B cell (primary cell): ENCODE measurements at regions not wholly inside any gene's neighbourhood (a gene's known extent, or its start where the extent isn't known, plus 50 kb on each side); places are given as distances from the start of the nearest gene placed in this dataset.

Experiments
- CTCF ChIP-seq: fragments of 200-600 bp; IDR thresholded peaks from one replicate; pipeline ENCODE4 v1.8.0; 2022; ENCODE audit warnings: antibody characterized with exemption, mild to moderate bottlenecking
- EZH2 ChIP-seq: IDR thresholded peaks from 2 replicates; pipeline ENCODE4 v1.6.1; 2012; ENCODE audit warnings: borderline replicate concordance, low read depth, mild to moderate bottlenecking, moderate library complexity, low read length; ENCODE audit not compliant: insufficient read depth, poor library complexity, severe bottlenecking

GRCh38 chr5:159799701-159800100 lies 116.6 kb upstream of the ADRA1B start:
- TF ChIP-seq EZH2 (no peak), CTCF (no peak)
